Aorta (tissue), 5 donors: ENCODE measurements at regions not wholly inside any gene's neighbourhood (a gene's known extent, or its start where the extent isn't known, plus 50 kb on each side); places are given as distances from the start of the nearest gene placed in this dataset.

Experiments used
- ATAC-seq: fragments of 200-7000 bp; cut with Tn5 transposase; one replicate; pipeline ENCODE4 v1.9.1; 2022; ENCODE audit warnings: moderate library complexity; ENCODE audit not compliant: low FRiP score
- DNase-seq, 2 donors: peaks; one replicate each; pipeline ENCODE4 v3.0.0-alpha.2; 2020
- H3K27ac ChIP-seq, 2 donors: one replicate each; pipeline ENCODE4 v1.5.1; 2013; ENCODE audit warnings: low read length in 2 of 2, mild to moderate bottlenecking in 2 of 2, moderate library complexity in 2 of 2, control low read depth in 1 of 2, inconsistent platforms in 1 of 2, low read depth in 1 of 2
- H3K27me3 ChIP-seq, 2 donors: one replicate each; pipeline ENCODE4 v1.6.1; 2013; ENCODE audit warnings: control low read depth in 1 of 2, low read length in 1 of 2, mild to moderate bottlenecking in 1 of 2, moderate library complexity in 1 of 2; ENCODE audit not compliant: insufficient read depth in 2 of 2, control insufficient read depth in 1 of 2
- H3K36me3 ChIP-seq, 2 donors: one replicate each; pipeline ENCODE4 v1.6.1; 2013; ENCODE audit warnings: control low read depth in 1 of 2, low read length in 1 of 2, mild to moderate bottlenecking in 1 of 2; ENCODE audit not compliant: insufficient read depth in 2 of 2, control insufficient read depth in 1 of 2
- H3K4me1 ChIP-seq, 2 donors: one replicate each; pipeline ENCODE4 v1.6.1; 2013; ENCODE audit warnings: low read length in 2 of 2, control low read depth in 1 of 2, mild to moderate bottlenecking in 1 of 2, moderate library complexity in 1 of 2; ENCODE audit not compliant: insufficient read depth in 2 of 2, control insufficient read depth in 1 of 2
- H3K4me3 ChIP-seq, 2 donors: one replicate each; pipeline ENCODE4 v1.5.1; 2013; ENCODE audit warnings: low read length in 2 of 2, control low read depth in 1 of 2, mild to moderate bottlenecking in 1 of 2
- H3K9me3 ChIP-seq: one replicate; pipeline ENCODE4 v1.6.1; 2013; ENCODE audit warnings: mild to moderate bottlenecking, low read length; ENCODE audit not compliant: control insufficient read depth
- WGBS, 2 donors: extraction: QIAGEN DNeasy Blood & Tissue Kit; methylation state at CpG; one replicate each; pipeline ENCODE4 v1.1.7; 2013; 5-methylcytosine and 5-hydroxymethylcytosine counted together
- intact Hi-C, 2 donors: fragments of 100-400 bp; cut with DNase I; formaldehyde crosslinking; loops; one replicate each; pipeline versions ENCODE4 v1.14.2 to v1.15.0; 2022
- donor health status: healthy with polysubstance abuse.
- donor health status: Bipolar disorder and iron deficiency.
- donor health status: DM: no; HTN: no; CAD: no.
- donor health status: DM: no; HTN: no; CAD: no.
- donor health status: DM: yes; HTN: yes; CAD: no.

DNA sequence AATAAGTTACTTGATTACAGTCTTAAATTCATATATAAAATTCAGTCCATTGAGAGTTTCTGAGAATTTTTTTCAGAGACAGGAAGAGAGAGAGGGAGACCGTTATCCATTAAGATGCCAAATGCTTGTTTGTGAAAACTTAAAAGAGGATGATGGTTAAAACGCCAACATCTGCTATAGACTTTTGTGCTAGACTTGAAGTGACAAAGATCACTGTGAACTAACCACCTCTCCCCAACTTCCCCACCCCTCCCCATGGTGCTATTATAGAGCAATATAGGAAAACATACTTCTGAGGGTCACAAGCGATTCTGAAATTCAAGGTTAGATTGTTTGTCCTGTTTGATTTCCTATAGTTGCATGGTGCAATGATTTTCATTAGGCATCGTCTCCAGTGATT, 440.8 kb downstream of the RMST start:
- peaks cover 0 to 2% of the 10 kb centered on the region in 2 donors for H3K27me3 ChIP-seq
- WGBS, 2 donors = 78 to 81% methylated on average over 4 of the region's 4 CpGs
- no peak for ATAC-seq

DNA sequence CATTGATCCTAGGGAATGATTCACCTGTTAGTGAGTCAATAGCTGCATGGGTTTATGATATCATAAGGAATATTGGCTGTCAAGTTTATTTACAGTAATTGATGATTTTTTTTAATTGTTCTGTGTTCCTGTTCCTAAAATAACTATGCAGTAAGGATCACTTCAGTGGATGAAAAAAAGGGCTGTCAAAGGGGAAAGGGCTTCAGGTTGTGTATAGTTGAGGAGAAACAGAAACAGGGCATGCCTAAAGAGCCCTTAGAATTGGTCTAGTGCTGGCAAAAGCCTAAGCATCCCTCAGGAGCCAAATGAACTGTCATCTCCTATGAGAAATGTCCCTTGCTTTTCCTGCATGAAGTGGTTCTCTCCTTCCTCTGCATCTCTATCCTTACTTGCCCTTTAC, 444.9 kb downstream of the RMST start:
- Histone ChIP-seq H3K27me3 (peaks cover 0 to 2% of the 10 kb centered on the region in 2 donors), H3K9me3 (no peaks in the 10 kb centered on the region), H3K36me3 (no peaks in the 10 kb centered on the region), H3K4me3 (no peak overlapping the region), H3K4me1 (no peaks in the 10 kb centered on the region), H3K27ac (no peak overlapping the region)
- DNase-seq = no peak
- no peak for ATAC-seq
- intact Hi-C loops = no loop called here

More for the DNA sequence above, 440.8 kb downstream of the RMST start:
- Histone ChIP-seq H3K9me3 (no peaks in the 10 kb centered on the region), H3K4me3 (no peak overlapping the region), H3K36me3 (no peaks in the 10 kb centered on the region), H3K27ac (no peak overlapping the region), H3K4me1 (no peaks in the 10 kb centered on the region)
- no peak for DNase-seq
- intact Hi-C loops = no loop called here

DNA sequence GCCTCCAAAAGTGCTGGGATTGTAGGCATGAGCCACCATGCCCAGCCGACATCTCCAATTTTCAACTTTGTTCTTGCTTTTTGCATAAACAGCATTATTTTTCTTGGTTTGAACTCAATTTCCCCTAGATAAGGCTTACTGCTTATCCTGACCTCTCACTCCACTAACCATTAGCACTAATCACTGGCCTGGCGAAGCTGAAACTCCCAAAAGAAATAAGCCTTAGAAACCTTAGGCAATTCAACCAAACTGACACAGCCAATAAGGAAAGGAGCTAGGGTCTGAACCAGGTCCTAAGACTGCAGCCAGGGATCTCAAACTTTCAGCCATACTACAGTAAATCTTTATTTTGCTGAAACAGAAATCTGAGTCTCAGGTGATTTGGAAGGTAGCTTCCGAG, 448.0 kb downstream of the RMST start:
- ATAC-seq (peak; percentile 66), DNase-seq (no peak)
- 36 to 52% methylated on average over 3 of the region's 3 CpGs for WGBS, 2 donors
- H3K27ac ChIP-seq = no peak overlapping the region
- H3K9me3 ChIP-seq = no peaks in the 10 kb centered on the region
- intact Hi-C loops = no loop called here
- no peaks in the 10 kb centered on the region for H3K27me3 ChIP-seq
- H3K4me1 ChIP-seq = no peaks in the 10 kb centered on the region
- no peak overlapping the region for H3K4me3 ChIP-seq
- no peaks in the 10 kb centered on the region for H3K36me3 ChIP-seq

DNA sequence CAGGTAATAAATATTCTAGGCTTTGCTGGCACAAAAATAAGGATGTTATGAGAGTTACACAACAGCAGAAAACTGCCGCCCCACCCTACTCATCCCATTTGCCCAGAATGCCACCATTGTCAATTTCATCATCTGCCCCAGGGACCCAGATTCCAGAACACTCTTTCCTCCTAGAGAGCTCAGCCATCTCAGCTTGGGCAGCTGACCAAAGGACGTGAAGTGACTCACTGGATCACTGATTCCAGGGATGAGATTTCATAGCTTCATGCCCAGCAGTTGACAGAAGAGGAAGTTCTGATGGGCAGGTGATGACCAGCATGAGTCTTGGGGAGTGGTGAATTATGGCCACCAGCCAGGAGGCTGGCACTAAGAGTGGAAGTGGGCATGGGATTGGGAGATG, 450.3 kb downstream of the RMST start:
- DNase-seq (peak in 1 of 2 donors; percentile 48), ATAC-seq (no peak)
- Histone ChIP-seq H3K27ac (no peak overlapping the region), H3K9me3 (no peaks in the 10 kb centered on the region), H3K27me3 (no peaks in the 10 kb centered on the region), H3K4me3 (no peak overlapping the region), H3K4me1 (no peaks in the 10 kb centered on the region), H3K36me3 (no peaks in the 10 kb centered on the region)
- WGBS, 2 donors = 70 to 75% methylated on average over 2 of the region's 2 CpGs
- intact Hi-C loops = no loop called here

DNA sequence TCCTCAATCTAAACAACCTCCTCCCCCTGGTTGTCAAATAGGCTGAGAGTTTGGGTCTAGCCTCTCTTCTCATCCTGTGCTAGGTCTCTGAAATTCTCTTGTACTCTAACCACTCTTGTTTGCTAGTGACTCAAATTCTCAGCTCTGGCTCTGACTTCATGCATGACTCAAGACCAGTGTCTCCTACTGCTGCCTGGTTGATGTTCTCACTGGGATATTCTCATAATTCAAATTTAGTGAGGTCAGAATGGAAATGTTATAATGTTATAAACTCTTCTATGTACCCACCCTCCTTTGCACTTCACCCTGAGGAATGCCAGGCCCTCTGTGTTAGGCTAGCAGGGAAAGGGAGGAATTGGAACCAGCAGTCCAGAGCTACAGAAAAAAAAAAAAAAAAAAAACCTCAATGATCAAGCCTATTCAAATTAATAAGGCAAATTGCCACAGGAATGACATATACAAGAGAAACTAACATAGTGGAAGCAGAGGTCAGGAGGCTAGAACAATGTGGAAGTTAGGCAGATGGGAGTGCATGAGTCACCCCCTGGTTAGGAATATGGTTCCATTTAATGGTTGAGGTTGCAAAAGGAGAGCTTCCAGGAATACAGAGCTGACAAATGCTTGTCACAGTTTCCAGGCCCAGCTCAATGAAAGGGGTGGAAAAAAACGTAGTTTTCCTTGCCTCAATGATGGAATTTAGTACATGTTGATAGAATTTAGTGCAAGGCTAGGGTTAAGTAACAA, 459.5 kb downstream of the RMST start:
- peak overlapping the region in 1 of 2 donors; percentile 10 for H3K27ac ChIP-seq
- no peak overlapping the region for H3K4me3 ChIP-seq
- H3K27me3 ChIP-seq = no peaks in the 10 kb centered on the region
- H3K36me3 ChIP-seq = no peaks in the 10 kb centered on the region
- H3K4me1 ChIP-seq = no peaks in the 10 kb centered on the region
- ATAC-seq = peak; percentile 91
- peaks cover 2% of the 10 kb centered on the region for H3K9me3 ChIP-seq
- peak in 1 of 2 donors; percentile 42 for DNase-seq
- intact Hi-C loops = no loop called here
- WGBS, 2 donors = 74 to 90% methylated on average over 1 of the region's 1 CpG

DNA sequence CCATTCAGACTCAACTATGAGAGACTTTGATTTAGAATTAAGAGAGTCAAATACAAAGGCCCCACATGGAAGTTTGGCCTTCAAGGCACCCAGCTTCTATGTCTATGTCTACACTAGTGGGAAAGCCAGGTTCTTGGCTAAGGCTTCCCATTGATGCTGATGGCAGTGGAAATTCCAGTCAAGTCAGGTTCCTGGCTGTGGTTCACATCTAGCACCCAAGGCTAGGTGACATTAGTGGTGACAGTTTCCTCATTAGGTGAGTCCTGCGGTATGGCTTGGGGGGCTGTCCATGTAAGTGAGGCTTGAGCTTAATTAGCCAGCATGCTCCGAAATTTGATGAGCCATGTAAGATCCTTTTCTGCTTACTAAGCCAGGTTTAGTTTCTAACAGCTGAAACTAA, 460.9 kb downstream of the RMST start:
- Histone ChIP-seq H3K27me3 (no peaks in the 10 kb centered on the region), H3K27ac (no peak overlapping the region), H3K4me3 (no peak overlapping the region), H3K4me1 (no peaks in the 10 kb centered on the region), H3K36me3 (no peaks in the 10 kb centered on the region), H3K9me3 (peaks cover 2% of the 10 kb centered on the region)
- no peak for ATAC-seq
- intact Hi-C loops = no loop called here
- 95% methylated on average over 2 of the region's 2 CpGs for WGBS, 2 donors
- DNase-seq = no peak

DNA sequence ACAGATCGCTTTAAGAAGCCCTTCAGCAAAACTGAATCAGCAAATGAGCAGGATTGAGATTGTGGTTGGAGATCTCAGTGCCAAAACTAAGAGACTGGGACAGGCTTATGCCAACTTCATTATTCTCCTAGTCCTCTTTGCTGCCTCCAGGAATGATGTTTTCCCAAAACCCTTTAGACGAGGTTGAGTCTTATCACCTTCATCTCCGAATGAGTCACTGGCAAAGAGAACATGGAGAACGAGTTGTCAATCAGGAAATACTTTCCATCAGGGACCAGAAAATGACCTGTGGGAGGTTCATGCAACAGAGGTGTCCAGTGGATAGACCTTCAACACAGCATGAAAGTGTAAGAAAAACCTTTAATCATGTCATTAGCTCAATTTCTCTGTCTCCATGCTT, 461.5 kb downstream of the RMST start:
- no peak for ATAC-seq
- Histone ChIP-seq H3K27ac (no peak overlapping the region), H3K4me1 (no peaks in the 10 kb centered on the region), H3K9me3 (peaks cover 2% of the 10 kb centered on the region), H3K36me3 (no peaks in the 10 kb centered on the region), H3K4me3 (no peak overlapping the region), H3K27me3 (no peaks in the 10 kb centered on the region)
- intact Hi-C loops = no loop called here
- 43 to 53% methylated on average over 4 of the region's 4 CpGs for WGBS, 2 donors
- no peak for DNase-seq

DNA sequence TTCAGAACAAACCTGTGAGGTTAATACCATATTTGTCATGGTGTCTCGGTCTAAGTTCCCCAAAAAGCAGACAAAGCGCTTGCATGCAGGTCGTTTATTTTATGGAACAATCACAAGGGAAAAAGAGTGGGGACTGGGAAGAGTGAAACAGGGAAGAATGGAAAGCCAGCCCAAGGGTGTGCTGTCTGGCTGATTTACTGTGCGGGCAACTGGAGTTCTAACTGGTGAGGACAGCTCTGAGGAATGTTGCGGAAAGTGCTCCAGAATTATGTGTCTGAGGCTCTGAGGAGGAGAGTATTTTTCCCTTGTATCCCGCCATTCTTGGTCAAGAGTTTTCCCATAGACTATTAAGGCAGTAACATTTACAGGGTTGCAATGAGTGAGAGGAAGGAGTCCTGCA, 465.4 kb downstream of the RMST start:
- no peaks in the 10 kb centered on the region for H3K27me3 ChIP-seq
- intact Hi-C loops = no loop called here
- WGBS, 2 donors = 42 to 56% methylated on average over 6 of the region's 6 CpGs
- H3K36me3 ChIP-seq = no peaks in the 10 kb centered on the region
- H3K4me3 ChIP-seq = no peak overlapping the region
- DNase-seq (no peak), ATAC-seq (no peak)
- H3K9me3 ChIP-seq = peaks cover 2% of the 10 kb centered on the region
- no peaks in the 10 kb centered on the region for H3K4me1 ChIP-seq
- H3K27ac ChIP-seq = no peak overlapping the region

DNA sequence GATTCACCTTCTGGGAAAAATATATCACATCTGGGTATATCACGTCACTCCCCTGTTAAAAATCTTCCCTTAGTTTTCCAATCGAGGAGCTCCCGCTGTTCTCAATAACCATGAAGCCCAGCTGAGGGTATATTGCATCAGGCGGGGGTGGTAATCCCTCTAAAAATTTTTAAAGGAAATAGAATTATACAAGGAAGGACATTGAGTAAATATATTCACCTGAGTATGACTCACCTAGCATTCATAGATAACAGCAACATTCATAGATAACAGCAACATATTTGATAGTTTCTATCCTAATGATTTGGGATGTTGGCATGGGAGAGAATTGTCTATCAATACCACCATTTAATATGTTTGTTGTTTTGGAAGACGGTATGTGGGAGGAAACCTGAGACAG, 473.6 kb downstream of the RMST start:
- no peak for ATAC-seq
- H3K36me3 ChIP-seq = no peaks in the 10 kb centered on the region
- DNase-seq = no peak
- H3K4me3 ChIP-seq = no peak overlapping the region
- no peak overlapping the region for H3K27ac ChIP-seq
- H3K27me3 ChIP-seq = no peaks in the 10 kb centered on the region
- intact Hi-C loops = no loop called here
- 76% methylated on average over 5 of the region's 5 CpGs for WGBS, 2 donors
- H3K9me3 ChIP-seq = no peaks in the 10 kb centered on the region
- no peaks in the 10 kb centered on the region for H3K4me1 ChIP-seq
